Ovary (tissue), 7 donors: ENCODE measurements at regions not wholly inside any gene's neighbourhood (a gene's known extent, or its start where the extent isn't known, plus 50 kb on each side); places are given as distances from the start of the nearest gene placed in this dataset.

Experiments
- DNase-seq, 5 donors: peaks; one replicate each; pipeline ENCODE4 v3.0.0-alpha.2; 2019 to 2020
- H3K27ac ChIP-seq, 2 donors: fragments of 200-600 bp; one replicate each; pipeline versions ENCODE4 v1.5.1 to v1.8.0; 2019 to 2022
- H3K27me3 ChIP-seq: fragments of 200-600 bp; one replicate; pipeline ENCODE4 v1.8.0; 2022
- H3K36me3 ChIP-seq: fragments of 200-600 bp; sonication (generic); one replicate; pipeline ENCODE4 v1.5.1; 2019
- H3K4me1 ChIP-seq: one replicate; pipeline ENCODE4 v1.8.1; 2013; ENCODE audit warnings: mild to moderate bottlenecking, moderate library complexity; ENCODE audit not compliant: insufficient read depth
- H3K4me3 ChIP-seq: fragments of 200-600 bp; sonication (generic); one replicate; pipeline ENCODE4 v1.5.1; 2017
- H3K9me3 ChIP-seq, 2 donors: fragments of 200-600 bp in 1 of 2; sonication (generic) in 1 of 2; one replicate each; pipeline versions ENCODE4 v1.5.1 to v1.8.1; 2013 to 2019; ENCODE audit warnings: mild to moderate bottlenecking in 1 of 2, moderate library complexity in 1 of 2
- EP300 ChIP-seq: sonication (generic); formaldehyde crosslinking; IDR thresholded peaks from one replicate; pipeline ENCODE4 v1.6.1; 2017; ENCODE audit warnings: antibody characterized with exemption
- POLR2A ChIP-seq: fragments of 450-650 bp; IDR thresholded peaks from one replicate; pipeline ENCODE4 v1.6.1; 2017; ENCODE audit warnings: antibody characterized with exemption, mild to moderate bottlenecking, moderate library complexity
- WGBS, 3 donors: extraction: QIAGEN DNeasy Blood & Tissue Kit in 1 of 3; methylation state at CpG; one replicate each; pipeline versions ENCODE4 v1.1.5 to v1.1.7; 2013 to 2017; 5-methylcytosine and 5-hydroxymethylcytosine counted together
- intact Hi-C, 4 donors: fragments of 100-400 bp; cut with DNase I; formaldehyde crosslinking; loops; one replicate each; pipeline versions ENCODE4 v1.11.0 to v1.15.1; 2022 to 2023
- TF ChIP-seq, protein P1 (sequence below), 3 donors: fragments of 450-650 bp in 2 of 3; fragments of 200-600 bp in 1 of 3; IDR thresholded peaks; one replicate each; pipeline versions ENCODE4 v1.5.1 to v1.8.0; 2016 to 2022; ENCODE audit warnings: antibody characterized with exemption in 3 of 3, mild to moderate bottlenecking in 1 of 3
- donor health status: DM: no; HTN: no; CAD: no; lungs with moderate emphysema.
- donor health status: DM: no; HTN: no; CAD: no.
- donor health status: Bipolar disorder and iron deficiency.
- donor health status: DM: no; HTN: no; CAD: no.
- donor health status: DM: yes; HTN: yes; CAD: no.

DNA sequence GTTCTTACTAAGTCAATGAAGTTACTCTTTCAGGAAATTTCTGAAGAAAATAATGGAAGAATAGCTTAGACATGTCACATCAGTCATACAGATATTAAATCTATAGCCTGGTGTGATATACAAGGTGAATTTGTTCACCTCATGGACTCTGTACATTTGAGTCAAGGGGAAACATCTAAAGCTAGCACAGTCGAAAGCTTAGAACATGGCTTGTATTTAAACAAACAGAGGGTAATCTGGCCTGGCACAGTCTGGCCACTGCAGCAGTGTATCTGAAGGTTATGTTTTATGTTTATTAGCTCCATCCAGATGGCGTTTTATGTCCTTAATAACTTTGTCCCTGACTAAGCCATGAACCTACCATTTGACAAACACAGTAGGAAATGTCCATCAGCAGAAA lies 817.3 kb downstream of the SATB2 start:
- no peak for DNase-seq
- 67 to 80% (median 71%) methylated on average over 2 of the region's 2 CpGs for WGBS, 3 donors
- Histone ChIP-seq H3K27ac (no peak overlapping the region), H3K9me3 (no peaks in the 10 kb centered on the region), H3K27me3 (no peaks in the 10 kb centered on the region), H3K36me3 (no peaks in the 10 kb centered on the region), H3K4me3 (no peak overlapping the region), H3K4me1 (no peaks in the 10 kb centered on the region)
- no peak for TF ChIP-seq POLR2A
- no peak for TF ChIP-seq EP300
- TF ChIP-seq, protein P1, sequence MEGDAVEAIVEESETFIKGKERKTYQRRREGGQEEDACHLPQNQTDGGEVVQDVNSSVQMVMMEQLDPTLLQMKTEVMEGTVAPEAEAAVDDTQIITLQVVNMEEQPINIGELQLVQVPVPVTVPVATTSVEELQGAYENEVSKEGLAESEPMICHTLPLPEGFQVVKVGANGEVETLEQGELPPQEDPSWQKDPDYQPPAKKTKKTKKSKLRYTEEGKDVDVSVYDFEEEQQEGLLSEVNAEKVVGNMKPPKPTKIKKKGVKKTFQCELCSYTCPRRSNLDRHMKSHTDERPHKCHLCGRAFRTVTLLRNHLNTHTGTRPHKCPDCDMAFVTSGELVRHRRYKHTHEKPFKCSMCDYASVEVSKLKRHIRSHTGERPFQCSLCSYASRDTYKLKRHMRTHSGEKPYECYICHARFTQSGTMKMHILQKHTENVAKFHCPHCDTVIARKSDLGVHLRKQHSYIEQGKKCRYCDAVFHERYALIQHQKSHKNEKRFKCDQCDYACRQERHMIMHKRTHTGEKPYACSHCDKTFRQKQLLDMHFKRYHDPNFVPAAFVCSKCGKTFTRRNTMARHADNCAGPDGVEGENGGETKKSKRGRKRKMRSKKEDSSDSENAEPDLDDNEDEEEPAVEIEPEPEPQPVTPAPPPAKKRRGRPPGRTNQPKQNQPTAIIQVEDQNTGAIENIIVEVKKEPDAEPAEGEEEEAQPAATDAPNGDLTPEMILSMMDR (IDR thresholded peaks at IDR 0.05): no peak
- intact Hi-C loops: no loop called here

DNA sequence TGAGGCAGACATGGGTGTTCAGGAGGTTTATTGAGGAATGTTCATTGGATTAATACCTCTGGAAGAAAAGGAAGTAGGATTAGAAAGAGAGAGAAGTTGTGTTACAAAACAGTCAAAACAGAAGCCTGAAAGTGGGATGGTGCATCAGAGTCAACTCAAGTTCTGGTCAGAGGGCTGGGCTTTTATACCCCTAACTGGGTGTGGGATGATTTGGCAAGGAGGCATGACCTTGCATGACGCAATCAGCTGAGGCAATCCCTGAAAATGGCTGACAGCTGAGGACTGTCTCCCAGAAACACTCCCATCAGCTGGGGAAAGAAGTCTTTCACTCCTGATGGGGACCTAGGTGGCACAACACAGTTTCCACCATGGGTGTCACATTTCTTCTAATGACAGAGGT lies 818.2 kb downstream of the SATB2 start:
- WGBS, 3 donors: 70 to 77% (median 75%) methylated on average over 1 of the region's 1 CpG
- Histone ChIP-seq H3K9me3 (no peaks in the 10 kb centered on the region), H3K27me3 (no peaks in the 10 kb centered on the region), H3K4me3 (no peak overlapping the region), H3K27ac (no peak overlapping the region), H3K36me3 (no peaks in the 10 kb centered on the region), H3K4me1 (no peaks in the 10 kb centered on the region)
- no peak for TF ChIP-seq POLR2A
- TF ChIP-seq, protein P1 (IDR thresholded peaks at IDR 0.05): no peak
- no peak for TF ChIP-seq EP300
- intact Hi-C loops: no loop called here
- DNase-seq: no peak

DNA sequence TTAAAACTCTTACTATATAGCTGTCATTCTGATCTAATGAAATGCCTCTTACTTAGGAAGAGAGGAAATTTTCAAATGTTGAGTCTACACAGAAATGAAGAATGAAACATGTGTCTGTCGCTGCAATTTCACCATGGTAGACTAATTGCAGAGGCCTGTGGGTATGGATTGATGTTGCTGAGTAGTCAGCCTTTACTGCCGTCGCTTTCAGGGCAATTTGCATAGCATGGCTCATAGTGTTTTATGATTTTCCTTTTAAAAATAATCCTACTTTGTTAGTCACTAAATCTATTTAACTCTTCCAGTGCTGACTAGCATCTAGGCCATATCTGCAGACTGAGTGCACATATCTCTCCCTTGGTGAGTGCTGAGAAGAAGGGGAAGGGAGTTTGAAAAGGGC lies 819.2 kb downstream of the SATB2 start:
- TF ChIP-seq POLR2A (no peak), EP300 (no peak)
- TF ChIP-seq, protein P1 (IDR thresholded peaks at IDR 0.05): no peak
- no peaks in the 10 kb centered on the region for H3K36me3 ChIP-seq
- H3K9me3 ChIP-seq: no peaks in the 10 kb centered on the region
- H3K27ac ChIP-seq: no peak overlapping the region
- H3K27me3 ChIP-seq: no peaks in the 10 kb centered on the region
- H3K4me1 ChIP-seq: no peaks in the 10 kb centered on the region
- H3K4me3 ChIP-seq: no peak overlapping the region
- 69 to 76% (median 74%) methylated on average over 3 of the region's 3 CpGs for WGBS, 3 donors
- no peak for DNase-seq
- intact Hi-C loops: no loop called here

DNA sequence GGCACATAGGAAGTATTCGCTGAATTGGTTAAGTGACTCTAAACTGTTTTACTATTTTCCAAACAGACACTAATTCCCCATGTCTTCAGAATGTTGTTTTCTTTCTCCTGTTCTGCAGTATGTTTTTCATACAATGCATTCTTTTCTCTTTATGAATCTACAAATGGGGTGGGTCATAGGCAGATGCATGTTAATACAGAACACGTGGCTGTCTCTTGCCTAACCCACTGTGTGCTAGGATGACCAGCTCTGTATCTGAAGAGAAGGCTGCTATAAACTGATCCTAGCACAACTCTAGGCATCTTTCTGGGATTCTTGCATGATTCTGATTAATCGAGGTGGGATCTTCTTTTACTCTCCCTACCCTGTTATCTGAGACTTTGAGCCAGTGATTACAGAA lies 826.0 kb downstream of the PLCL1 start:
- 77 to 88% (median 78%) methylated on average over 3 of the region's 3 CpGs for WGBS, 3 donors
- Histone ChIP-seq H3K4me1 (no peaks in the 10 kb centered on the region), H3K9me3 (no peaks in the 10 kb centered on the region), H3K4me3 (no peak overlapping the region), H3K27me3 (no peaks in the 10 kb centered on the region), H3K36me3 (no peaks in the 10 kb centered on the region), H3K27ac (no peak overlapping the region)
- DNase-seq: no peak
- intact Hi-C loops: no loop called here
- TF ChIP-seq POLR2A (no peak), EP300 (no peak)

DNA sequence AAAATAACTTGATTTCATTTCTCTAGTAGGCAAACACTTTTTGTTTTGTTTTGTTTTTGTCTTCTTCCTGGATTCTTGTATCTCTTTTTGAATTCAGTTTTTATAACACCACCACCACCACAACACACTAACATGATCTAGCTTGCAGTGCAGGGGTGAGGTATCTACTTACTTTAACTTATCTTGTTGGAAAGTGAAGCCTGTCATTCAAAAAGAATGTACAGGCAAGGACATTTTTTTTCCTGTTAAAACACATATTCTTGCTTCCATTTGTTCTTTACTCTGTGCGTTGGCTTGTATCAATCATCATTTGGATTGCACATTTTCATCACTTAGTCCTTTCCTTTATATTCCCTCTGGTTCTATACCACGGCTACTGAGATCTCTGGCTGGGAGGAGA lies 824.2 kb downstream of the PLCL1 start:
- intact Hi-C loops: no loop called here
- no peaks in the 10 kb centered on the region for H3K36me3 ChIP-seq
- H3K27me3 ChIP-seq: no peaks in the 10 kb centered on the region
- no peak overlapping the region for H3K27ac ChIP-seq
- no peak for TF ChIP-seq EP300
- TF ChIP-seq, protein P1 (IDR thresholded peaks at IDR 0.05): no peak
- TF ChIP-seq POLR2A: no peak
- 66 to 83% (median 78%) methylated on average over 2 of the region's 2 CpGs for WGBS, 3 donors
- H3K4me1 ChIP-seq: no peaks in the 10 kb centered on the region
- H3K4me3 ChIP-seq: no peak overlapping the region
- DNase-seq: no peak
- no peaks in the 10 kb centered on the region for H3K9me3 ChIP-seq
